Mesothelial cell of epicardium (in vitro differentiated cells): ENCODE measurements at regions not wholly inside any gene's neighbourhood (a gene's known extent, or its start where the extent isn't known, plus 50 kb on each side); places are given as distances from the start of the nearest gene placed in this dataset.

Experiments
- DNase-seq, 2 experiments: peaks; one replicate each; pipeline ENCODE4 v3.0.0; 2021; ENCODE audit warnings: low spot score in 2 of 2; ENCODE audit not compliant: unreplicated experiment in 2 of 2
- H3K27ac Mint-ChIP-seq: 2 replicates; pipeline ENCODE4 v1.8.0; 2021; ENCODE audit warnings: mixed read lengths
- H3K27me3 Mint-ChIP-seq: 2 replicates; pipeline ENCODE4 v1.8.0; 2021; ENCODE audit warnings: low read depth, mixed read lengths
- H3K36me3 Mint-ChIP-seq: 2 replicates; pipeline ENCODE4 v1.8.0; 2021; ENCODE audit warnings: mixed read lengths
- H3K4me1 Mint-ChIP-seq: 2 replicates; pipeline ENCODE4 v1.8.0; 2021; ENCODE audit warnings: mixed read lengths
- H3K4me3 Mint-ChIP-seq: 2 replicates; pipeline ENCODE4 v1.8.0; 2021; ENCODE audit warnings: mild to moderate bottlenecking, moderate library complexity, mixed read lengths
- H3K9me3 Mint-ChIP-seq: 2 replicates; pipeline ENCODE4 v1.8.0; 2021; ENCODE audit warnings: mixed read lengths
- CTCF ChIP-seq: fragments of 200-600 bp; sonication (generic); IDR thresholded peaks from one replicate; pipeline ENCODE4 v1.5.0; 2021; ENCODE audit warnings: antibody characterized with exemption; ENCODE audit not compliant: unreplicated experiment

GRCh38 chr1:232682248-232682647, 52.3 kb upstream of the SIPA1L2 start:
- H3K27me3 Mint-ChIP-seq, result peaks cover 5% of the 10 kb centered on the region

GRCh38 chr1:232684371-232685105, 54.6 kb upstream of the SIPA1L2 start:
- Mint-ChIP-seq H3K4me1 (peaks cover 22% of the 10 kb centered on the region), H3K27me3 (peaks cover 5% of the 10 kb centered on the region), H3K36me3 (no peaks in the 10 kb centered on the region), H3K4me3 (no peak overlapping the region), H3K9me3 (peaks cover 24% of the 10 kb centered on the region), H3K27ac (no peak overlapping the region)
- TF ChIP-seq CTCF, result no peak
- no peak for DNase-seq

More at GRCh38 chr1:232682248-232682647, 52.3 kb upstream of the SIPA1L2 start:
- Mint-ChIP-seq H3K36me3 (no peaks in the 10 kb centered on the region), H3K4me1 (peaks cover 22% of the 10 kb centered on the region), H3K27ac (no peak overlapping the region), H3K9me3 (peaks cover 16% of the 10 kb centered on the region), H3K4me3 (no peak overlapping the region)
- DNase-seq, result no peak
- no peak for TF ChIP-seq CTCF

- H3K36me3 Mint-ChIP-seq, result no peaks in the 10 kb centered on the region
- no peak for DNase-seq
- H3K9me3 Mint-ChIP-seq, result peaks cover 16% of the 10 kb centered on the region
- no peak overlapping the region for H3K4me3 Mint-ChIP-seq
- peaks cover 32% of the 10 kb centered on the region for H3K4me1 Mint-ChIP-seq
- H3K27me3 Mint-ChIP-seq, result peaks cover 7% of the 10 kb centered on the region
- no peak for TF ChIP-seq CTCF
- H3K27ac Mint-ChIP-seq, result no peak overlapping the region
These were observed 56.4 kb upstream of the SIPA1L2 start for GRCh38 chr1:232686346-232686745.

- H3K27ac Mint-ChIP-seq, result no peak overlapping the region
- peaks cover 5% of the 10 kb centered on the region for H3K27me3 Mint-ChIP-seq
- H3K36me3 Mint-ChIP-seq, result no peaks in the 10 kb centered on the region
- peaks cover 16% of the 10 kb centered on the region for H3K9me3 Mint-ChIP-seq
- no peak for DNase-seq
- no peak for TF ChIP-seq CTCF
- H3K4me1 Mint-ChIP-seq, result peaks cover 30% of the 10 kb centered on the region
- no peak overlapping the region for H3K4me3 Mint-ChIP-seq
These were observed 57.4 kb upstream of the SIPA1L2 start for GRCh38 chr1:232687304-232687703.

GRCh38 chr1:232687728-232688127, 57.8 kb upstream of the SIPA1L2 start:
- no peak for DNase-seq
- peaks cover 30% of the 10 kb centered on the region for H3K4me1 Mint-ChIP-seq
- no peak for TF ChIP-seq CTCF
- H3K4me3 Mint-ChIP-seq, result no peak overlapping the region
- no peaks in the 10 kb centered on the region for H3K36me3 Mint-ChIP-seq
- no peak overlapping the region for H3K27ac Mint-ChIP-seq
- H3K27me3 Mint-ChIP-seq, result peaks cover 8% of the 10 kb centered on the region
- H3K9me3 Mint-ChIP-seq, result peaks cover 16% of the 10 kb centered on the region
